Suprapubic skin (tissue), 4 donors: ENCODE measurements at regions not wholly inside any gene's neighbourhood (a gene's known extent, or its start where the extent isn't known, plus 50 kb on each side); places are given as distances from the start of the nearest gene placed in this dataset.
"Not testable (repeated sequence)": the region's sequence is repeated elsewhere in the genome, so short reads cannot be mapped to it uniquely, and the experiment has no call there.

Experiments
- DNase-seq, 2 donors: peaks; one replicate each; pipeline ENCODE4 v3.0.0-alpha.2; 2019; ENCODE audit warnings: low spot score in 2 of 2
- H3K27ac ChIP-seq: fragments of 200-600 bp; sonication (generic); one replicate; pipeline ENCODE4 v1.5.1; 2019
- H3K27me3 ChIP-seq: fragments of 200-600 bp; sonication (generic); one replicate; pipeline ENCODE4 v1.5.1; 2019
- H3K36me3 ChIP-seq: fragments of 200-600 bp; sonication (generic); one replicate; pipeline ENCODE4 v1.5.1; 2019
- H3K4me1 ChIP-seq: fragments of 200-600 bp; sonication (generic); one replicate; pipeline ENCODE4 v1.5.1; 2019
- H3K4me3 ChIP-seq: fragments of 200-600 bp; sonication (generic); one replicate; pipeline ENCODE4 v1.5.1; 2019; ENCODE audit warnings: mild to moderate bottlenecking
- H3K9me3 ChIP-seq: fragments of 200-600 bp; sonication (generic); one replicate; pipeline ENCODE4 v1.5.1; 2019
- CTCF ChIP-seq, 2 donors: fragments of 200-600 bp in 1 of 2; fragments of 450-650 bp in 1 of 2; sonication (generic) in 1 of 2; IDR thresholded peaks; one replicate each; pipeline ENCODE4 v1.5.1; 2016 to 2019; ENCODE audit warnings: antibody characterized with exemption in 2 of 2, mild to moderate bottlenecking in 1 of 2, moderate library complexity in 1 of 2
- EP300 ChIP-seq: sonication (generic); formaldehyde crosslinking; IDR thresholded peaks from one replicate; pipeline ENCODE4 v1.6.1; 2017; ENCODE audit warnings: antibody characterized with exemption
- POLR2A ChIP-seq, 2 donors: fragments of 450-650 bp; IDR thresholded peaks; one replicate each; pipeline ENCODE4 v1.6.1; 2017; ENCODE audit warnings: antibody characterized with exemption in 2 of 2, mild to moderate bottlenecking in 2 of 2, moderate library complexity in 2 of 2
- POLR2AphosphoS5 ChIP-seq, 3 donors: sonication (generic); formaldehyde crosslinking; IDR thresholded peaks; one replicate each; pipeline ENCODE4 v1.6.1; 2017; ENCODE audit warnings: antibody characterized with exemption in 3 of 3
- WGBS: methylation state at CpG from one replicate; pipeline ENCODE4 v1.1.5; 2018; 5-methylcytosine and 5-hydroxymethylcytosine counted together

- WGBS, result 88% methylated on average over 12 of the region's 12 CpGs
- no peaks in the 10 kb centered on the region for H3K36me3 ChIP-seq
- H3K27ac ChIP-seq, result no peak overlapping the region
- TF ChIP-seq POLR2AphosphoS5 (IDR thresholded peaks at IDR 0.05) (no peak), EP300 (no peak), POLR2A (IDR thresholded peaks at IDR 0.05) (no peak), CTCF (IDR thresholded peaks at IDR 0.05) (no peak)
- no peaks in the 10 kb centered on the region for H3K4me1 ChIP-seq
- H3K9me3 ChIP-seq, result no peaks in the 10 kb centered on the region
- DNase-seq, result no peak
- H3K4me3 ChIP-seq, result no peak overlapping the region
- H3K27me3 ChIP-seq, result no peaks in the 10 kb centered on the region
Measured at GRCh38 chr11:130561441-130561881, 113.0 kb downstream of the ADAMTS15 start.

GRCh38 chr11:130562549-130562948 lies 114.1 kb downstream of the ADAMTS15 start:
- H3K4me3 ChIP-seq, result no peak overlapping the region
- 80% methylated on average over 2 of the region's 2 CpGs for WGBS
- H3K4me1 ChIP-seq, result no peaks in the 10 kb centered on the region
- no peaks in the 10 kb centered on the region for H3K36me3 ChIP-seq
- H3K27ac ChIP-seq, result no peak overlapping the region
- no peak for DNase-seq
- H3K27me3 ChIP-seq, result no peaks in the 10 kb centered on the region
- no peak for TF ChIP-seq POLR2A (IDR thresholded peaks at IDR 0.05)
- TF ChIP-seq EP300, result no peak
- TF ChIP-seq POLR2AphosphoS5 (IDR thresholded peaks at IDR 0.05), result no peak
- no peak for TF ChIP-seq CTCF (IDR thresholded peaks at IDR 0.05)
- no peaks in the 10 kb centered on the region for H3K9me3 ChIP-seq

- not testable (repeated sequence) for H3K27ac ChIP-seq, H3K27me3 ChIP-seq, H3K4me3 ChIP-seq, DNase-seq, H3K4me1 ChIP-seq, H3K36me3 ChIP-seq, H3K9me3 ChIP-seq
- 78% methylated on average over 7 of the region's 7 CpGs for WGBS
Measured at GRCh38 chr11:130566360-130566759, 117.9 kb downstream of the ADAMTS15 start.

GRCh38 chr11:130571519-130571918 lies 123.1 kb downstream of the ADAMTS15 start:
- no peaks in the 10 kb centered on the region for H3K4me1 ChIP-seq
- H3K27ac ChIP-seq, result no peak overlapping the region
- WGBS, result 91% methylated on average over 1 of the region's 1 CpG
- no peaks in the 10 kb centered on the region for H3K9me3 ChIP-seq
- no peak overlapping the region for H3K4me3 ChIP-seq
- DNase-seq, result no peak
- H3K27me3 ChIP-seq, result no peaks in the 10 kb centered on the region
- no peak for TF ChIP-seq POLR2A (IDR thresholded peaks at IDR 0.05)
- no peak for TF ChIP-seq POLR2AphosphoS5 (IDR thresholded peaks at IDR 0.05)
- TF ChIP-seq CTCF (IDR thresholded peaks at IDR 0.05), result no peak
- no peaks in the 10 kb centered on the region for H3K36me3 ChIP-seq

GRCh38 chr11:130571947-130572584 lies 123.6 kb downstream of the ADAMTS15 start:
- 86% methylated on average over 8 of the region's 10 CpGs for WGBS
- Histone ChIP-seq H3K9me3 (no peaks in the 10 kb centered on the region), H3K36me3 (no peaks in the 10 kb centered on the region), H3K27ac (no peak overlapping the region), H3K27me3 (no peaks in the 10 kb centered on the region), H3K4me1 (no peaks in the 10 kb centered on the region), H3K4me3 (no peak overlapping the region)
- DNase-seq, result no peak
- TF ChIP-seq POLR2AphosphoS5 (IDR thresholded peaks at IDR 0.05) (no peak), EP300 (no peak), CTCF (IDR thresholded peaks at IDR 0.05) (no peak), POLR2A (IDR thresholded peaks at IDR 0.05) (no peak)

- H3K27ac ChIP-seq, result no peak overlapping the region
- no peak overlapping the region for H3K4me3 ChIP-seq
- H3K27me3 ChIP-seq, result no peaks in the 10 kb centered on the region
- TF ChIP-seq EP300, result no peak
- no peak for TF ChIP-seq CTCF (IDR thresholded peaks at IDR 0.05)
- no peak for TF ChIP-seq POLR2AphosphoS5 (IDR thresholded peaks at IDR 0.05)
- TF ChIP-seq POLR2A (IDR thresholded peaks at IDR 0.05), result no peak
- no peaks in the 10 kb centered on the region for H3K9me3 ChIP-seq
- no peak for DNase-seq
- H3K4me1 ChIP-seq, result no peaks in the 10 kb centered on the region
- 89% methylated on average over 2 of the region's 2 CpGs for WGBS
- H3K36me3 ChIP-seq, result no peaks in the 10 kb centered on the region
Measured at GRCh38 chr11:130573767-130574166, 125.3 kb downstream of the ADAMTS15 start.
